SIG-M5 treated with dmso at 0.1 percent for 504 hours (cell line): ENCODE measurements at regions not wholly inside any gene's neighbourhood (a gene's known extent, or its start where the extent isn't known, plus 50 kb on each side); places are given as distances from the start of the nearest gene placed in this dataset.

Experiments
- DNase-seq: peaks from one replicate; lab custom pipeline; 2025; ENCODE audit not compliant: unreplicated experiment; lab: John Stamatoyannopoulos, UW

- no peak for DNase-seq
Observed at GRCh38 chr5:73374520-73375190, 73.9 kb downstream of the FOXD1 start.

- no peak for DNase-seq
Observed at GRCh38 chr5:73373814-73374510, 74.6 kb downstream of the FOXD1 start.

- DNase-seq: no peak
Observed at GRCh38 chr5:73370640-73371583, 77.7 kb downstream of the FOXD1 start.

DNA sequence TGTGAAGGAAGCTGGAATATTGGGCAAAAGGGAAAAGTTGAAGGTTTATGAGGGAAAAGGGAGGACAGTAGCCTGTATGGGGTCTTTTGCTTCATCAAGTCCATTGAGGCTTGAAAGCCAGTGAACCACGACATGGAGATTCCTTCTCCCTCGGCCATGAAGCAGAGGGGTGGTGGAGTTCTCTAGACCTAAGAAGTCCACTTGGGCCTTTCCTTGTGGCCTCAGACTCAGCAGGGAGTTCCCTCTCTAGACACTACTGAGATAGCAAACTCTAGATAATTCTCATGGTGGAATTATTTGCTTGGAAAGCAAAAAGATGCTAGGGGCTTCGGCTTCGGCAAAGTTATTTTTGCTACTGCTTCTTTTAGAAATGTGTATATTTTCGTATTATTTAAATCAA, 78.5 kb downstream of the FOXD1 start:
- no peak for DNase-seq

DNA sequence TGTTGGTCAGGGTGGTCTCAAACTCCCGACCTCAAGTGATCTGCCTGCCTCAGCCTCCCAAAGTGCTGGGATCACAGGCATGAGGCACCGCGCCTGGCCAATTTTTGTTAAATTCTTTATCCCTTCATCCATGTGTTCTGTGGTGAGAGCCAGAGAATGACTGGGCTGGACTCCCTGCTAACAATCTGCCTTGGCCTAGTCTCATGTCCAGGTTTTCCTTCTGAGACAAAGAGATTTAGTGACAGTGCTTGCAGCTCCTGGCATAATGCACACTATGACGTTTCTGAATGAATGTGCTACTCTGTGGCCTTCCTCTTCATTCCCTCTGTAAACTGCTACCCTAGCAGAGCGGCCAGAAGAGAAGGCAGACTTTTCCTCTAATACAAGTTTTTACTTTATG, 79.3 kb downstream of the FOXD1 start:
- no peak for DNase-seq

GRCh38 chr5:73367650-73368049, 80.9 kb downstream of the FOXD1 start:
- no peak for DNase-seq

DNA sequence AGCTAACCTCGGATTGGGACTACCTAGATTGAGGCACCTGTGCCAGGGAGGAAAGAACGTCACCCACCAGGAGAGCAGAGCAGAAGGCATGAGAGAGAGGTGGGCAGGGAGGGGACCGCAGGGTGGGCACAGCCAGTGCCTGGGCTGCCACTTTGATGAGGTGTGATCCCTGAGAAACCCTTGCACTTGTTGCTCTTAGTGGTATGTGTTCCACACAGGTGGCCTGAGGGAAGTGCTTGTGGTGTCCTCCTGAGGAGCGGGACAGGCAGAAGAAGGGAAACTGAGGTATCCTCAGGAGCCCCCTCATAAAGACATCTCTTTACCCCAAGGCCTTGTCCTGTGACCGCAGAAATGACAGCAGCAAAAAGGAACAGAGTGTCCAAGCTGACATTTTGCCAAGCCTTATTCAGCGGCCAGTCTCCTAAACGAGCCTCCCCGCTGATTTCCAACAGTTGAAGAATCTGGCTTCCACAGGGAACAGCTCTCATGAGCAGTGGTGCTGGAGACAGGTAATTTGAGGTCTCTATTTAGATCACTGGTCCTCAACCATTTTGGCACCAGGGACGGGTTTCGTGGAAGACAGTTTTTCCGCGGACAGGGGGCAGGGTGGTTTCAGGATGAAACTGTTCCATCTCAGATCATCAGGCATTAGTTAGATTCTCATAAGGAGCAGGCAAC, 82.4 kb downstream of the FOXD1 start:
- DNase-seq: no peak

- no peak for DNase-seq
Observed at GRCh38 chr5:73365301-73365853, 83.2 kb downstream of the FOXD1 start.

- DNase-seq: peak; percentile 68
Observed at GRCh38 chr5:73363911-73364730, 84.5 kb downstream of the FOXD1 start.

DNA sequence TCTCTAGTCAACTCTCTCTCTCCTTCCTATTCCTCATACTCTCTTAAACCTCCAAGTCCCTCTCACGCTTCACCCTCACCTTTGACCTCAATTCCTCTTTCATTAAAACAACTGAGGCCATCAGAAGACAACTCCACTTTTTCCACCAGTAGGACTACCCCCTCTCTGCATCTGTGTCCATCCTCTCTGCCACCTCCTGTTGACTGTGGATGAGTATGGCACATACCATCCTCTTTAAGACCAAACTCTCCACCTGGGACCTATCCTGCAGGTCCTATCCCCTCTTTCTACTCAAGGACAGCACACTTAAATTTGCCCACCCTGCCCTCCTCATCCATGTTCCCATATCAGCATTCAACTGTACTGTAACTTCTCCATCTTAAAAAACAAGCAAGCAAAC, 89.2 kb downstream of the FOXD1 start:
- no peak for DNase-seq

DNA sequence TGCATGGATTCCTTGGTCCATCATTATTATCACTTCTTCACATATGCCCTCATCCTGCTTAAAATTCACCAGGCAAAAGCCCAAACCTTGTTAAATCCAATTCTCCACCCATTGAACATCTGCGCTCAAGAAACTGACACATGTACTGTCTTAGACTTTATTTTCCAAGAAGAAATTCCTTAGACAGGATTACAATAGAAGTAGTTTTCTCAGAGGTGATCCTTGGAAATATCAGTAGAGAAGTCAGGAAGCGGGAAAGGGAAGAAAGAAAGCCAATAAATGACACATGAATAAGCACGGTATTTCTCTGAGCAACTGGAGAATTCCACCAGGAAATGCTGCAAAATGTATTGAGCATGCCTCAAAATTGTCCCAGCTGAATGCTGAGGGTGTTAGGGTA, 90.2 kb downstream of the FOXD1 start:
- DNase-seq: no peak

GRCh38 chr5:73357576-73357975, 91.0 kb downstream of the FOXD1 start:
- no peak for DNase-seq

- no peak for DNase-seq
Observed at GRCh38 chr5:73355108-73355507, 93.5 kb downstream of the FOXD1 start.

DNA sequence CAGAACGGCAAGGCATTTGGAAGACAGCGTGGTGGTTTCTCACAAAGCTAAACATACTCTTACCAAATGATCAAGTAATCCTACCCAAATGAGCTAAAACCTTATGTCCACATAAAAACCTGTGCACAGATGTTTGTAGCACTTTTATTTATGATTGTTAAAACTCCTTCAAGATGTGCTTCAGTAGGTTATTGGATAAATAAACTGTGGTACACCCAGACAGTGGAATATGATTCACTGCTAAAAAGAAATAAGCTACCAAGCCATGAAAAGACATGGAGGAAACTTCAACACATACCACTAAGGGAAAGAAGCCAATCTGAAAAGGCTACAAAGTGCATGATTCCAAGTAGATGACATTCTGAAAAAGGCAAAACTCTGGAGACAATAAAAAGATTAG, 94.2 kb downstream of the FOXD1 start:
- DNase-seq: no peak

DNA sequence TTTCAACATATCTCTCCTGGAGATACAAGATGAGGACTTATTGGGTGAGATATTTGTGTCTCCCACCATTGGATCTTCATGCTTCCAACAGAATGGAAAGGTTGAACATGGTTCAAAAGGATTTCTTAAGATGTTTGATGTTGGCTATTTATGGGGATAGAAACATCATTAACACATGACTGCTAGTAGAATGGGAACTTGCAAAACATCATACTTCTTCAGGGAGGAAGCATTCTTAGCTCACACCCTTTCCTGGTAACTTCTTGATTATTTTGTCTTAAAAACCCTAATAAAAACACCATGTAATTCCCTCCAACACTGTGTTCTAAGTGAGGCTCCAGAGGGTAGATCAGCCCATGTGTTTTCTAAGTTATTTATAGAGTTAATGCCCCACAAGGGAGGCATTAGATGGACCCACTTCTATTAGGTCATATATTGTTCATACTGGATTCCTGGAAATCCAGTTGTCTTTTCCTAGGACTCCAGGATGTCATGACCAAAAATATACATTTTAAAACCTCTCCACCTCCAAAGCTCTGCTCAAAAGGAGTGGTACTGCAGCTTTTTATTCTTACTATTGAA, 95.8 kb downstream of the FOXD1 start:
- DNase-seq: no peak

DNA sequence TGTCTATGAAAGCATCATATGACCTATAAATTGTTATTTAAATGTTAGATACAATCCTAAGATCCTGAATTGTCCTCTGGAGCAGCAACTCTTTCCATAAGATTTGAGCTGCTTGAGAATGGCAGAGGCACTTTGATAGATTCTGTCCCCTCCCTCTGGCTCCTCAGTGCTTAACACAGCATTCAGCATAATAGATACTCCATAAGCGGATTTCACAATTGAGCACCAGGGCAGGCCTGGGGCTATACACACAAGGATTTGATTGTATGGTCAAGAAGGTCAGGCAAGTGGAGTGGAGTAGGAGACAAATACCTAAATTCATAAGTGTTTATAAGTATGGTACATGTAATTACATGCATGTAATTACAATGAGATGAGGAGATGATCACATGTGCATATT, 96.3 kb downstream of the FOXD1 start:
- DNase-seq: no peak

- no peak for DNase-seq
Observed at GRCh38 chr5:73351593-73351992, 97.0 kb downstream of the FOXD1 start.

- no peak for DNase-seq
Observed at GRCh38 chr5:73346878-73347408, 101.6 kb downstream of the FOXD1 start.

DNA sequence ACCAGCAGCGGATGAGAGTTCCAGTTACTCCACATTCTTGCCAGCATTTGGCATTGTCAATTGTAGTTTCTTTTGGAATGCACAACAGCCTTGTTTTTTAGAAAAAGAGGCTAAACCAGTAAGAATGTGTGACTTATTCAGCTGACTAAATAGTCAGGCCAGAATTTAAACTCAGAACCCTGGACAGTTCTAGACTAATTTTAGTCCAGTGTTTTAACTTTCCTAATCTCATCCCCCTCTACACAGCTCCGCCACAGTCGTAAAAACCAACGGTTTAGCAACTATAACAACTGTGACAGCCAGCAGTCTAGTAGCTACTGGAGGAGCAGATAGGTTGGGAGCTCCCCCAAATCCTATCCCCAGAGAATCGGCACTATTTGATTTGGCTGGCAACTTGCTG, 103.7 kb downstream of the FOXD1 start:
- no peak for DNase-seq
